ENCODE measurements at regions not wholly inside any gene's neighbourhood (a gene's known extent, or its start where the extent isn't known, plus 50 kb on each side); places are given as distances from the start of the nearest gene placed in this dataset.

- Mint-ChIP-seq H3K27me3 (ENCODE audit: insufficient read depth, low read depth) (peaks cover 2% of the 10 kb centered on the region), H3K27ac (no peak overlapping the region), H3K36me3 (no peaks in the 10 kb centered on the region), H3K4me3 (no peak overlapping the region), H3K4me1 (no peaks in the 10 kb centered on the region), H3K9me3 (no peaks in the 10 kb centered on the region)
- DNase-seq (ENCODE audit: low spot score) = no peak
- no peak overlapping the region for H2AFZ ChIP-seq (replicated peaks)
- H3K4me1 ChIP-seq = no peaks in the 10 kb centered on the region
- H3K4me2 ChIP-seq = no peak overlapping the region
- H3F3A ChIP-seq (ENCODE audit: low read depth) = no peaks in the 10 kb centered on the region
- TF ChIP-seq EZH2 (IDR thresholded peaks at IDR 0.05) (no peak), EZH2phosphoT487 (IDR thresholded peaks at IDR 0.05) (no peak)
- TF ChIP-seq, protein P1, sequence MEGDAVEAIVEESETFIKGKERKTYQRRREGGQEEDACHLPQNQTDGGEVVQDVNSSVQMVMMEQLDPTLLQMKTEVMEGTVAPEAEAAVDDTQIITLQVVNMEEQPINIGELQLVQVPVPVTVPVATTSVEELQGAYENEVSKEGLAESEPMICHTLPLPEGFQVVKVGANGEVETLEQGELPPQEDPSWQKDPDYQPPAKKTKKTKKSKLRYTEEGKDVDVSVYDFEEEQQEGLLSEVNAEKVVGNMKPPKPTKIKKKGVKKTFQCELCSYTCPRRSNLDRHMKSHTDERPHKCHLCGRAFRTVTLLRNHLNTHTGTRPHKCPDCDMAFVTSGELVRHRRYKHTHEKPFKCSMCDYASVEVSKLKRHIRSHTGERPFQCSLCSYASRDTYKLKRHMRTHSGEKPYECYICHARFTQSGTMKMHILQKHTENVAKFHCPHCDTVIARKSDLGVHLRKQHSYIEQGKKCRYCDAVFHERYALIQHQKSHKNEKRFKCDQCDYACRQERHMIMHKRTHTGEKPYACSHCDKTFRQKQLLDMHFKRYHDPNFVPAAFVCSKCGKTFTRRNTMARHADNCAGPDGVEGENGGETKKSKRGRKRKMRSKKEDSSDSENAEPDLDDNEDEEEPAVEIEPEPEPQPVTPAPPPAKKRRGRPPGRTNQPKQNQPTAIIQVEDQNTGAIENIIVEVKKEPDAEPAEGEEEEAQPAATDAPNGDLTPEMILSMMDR (IDR thresholded peaks at IDR 0.05) = no peak
- H3K79me2 ChIP-seq (ENCODE audit: low read depth) = no peaks in the 10 kb centered on the region
- no peaks in the 10 kb centered on the region for H3K27me3 ChIP-seq
- H3K9me3 ChIP-seq (ENCODE audit: low read depth) = no peaks in the 10 kb centered on the region
- no peak overlapping the region for H3K9ac ChIP-seq
- H3K36me3 ChIP-seq = no peaks in the 10 kb centered on the region
- H3K27ac ChIP-seq = no peak overlapping the region
- H3K4me3 ChIP-seq = no peak overlapping the region
- H4K20me1 ChIP-seq (ENCODE audit: low read depth) = no peaks in the 10 kb centered on the region
Observed at GRCh38 chr7:96471606-96472005, 149.7 kb upstream of the SLC25A13 start.

GRCh38 chr7:96452146-96452545 lies 130.2 kb upstream of the SLC25A13 start:
- no peaks in the 10 kb centered on the region for H4K20me1 ChIP-seq (ENCODE audit: low read depth)
- TF ChIP-seq, protein P1 (IDR thresholded peaks at IDR 0.05) = no peak
- no peak for TF ChIP-seq EZH2phosphoT487 (IDR thresholded peaks at IDR 0.05)
- no peak overlapping the region for H2AFZ ChIP-seq (replicated peaks)
- peaks cover 12% of the 10 kb centered on the region for H3K4me1 Mint-ChIP-seq
- H3K4me3 ChIP-seq = no peak overlapping the region
- H3K4me2 ChIP-seq = peak overlapping the region; percentile 29
- peaks cover 29% of the 10 kb centered on the region for H3K4me1 ChIP-seq
- H3K36me3 ChIP-seq = no peaks in the 10 kb centered on the region
- H3K9ac ChIP-seq = no peak overlapping the region
- DNase-seq (ENCODE audit: low spot score) = no peak
- H3K79me2 ChIP-seq (ENCODE audit: low read depth) = no peaks in the 10 kb centered on the region
- H3K36me3 Mint-ChIP-seq = no peaks in the 10 kb centered on the region
- H3K27me3 ChIP-seq = no peaks in the 10 kb centered on the region
- H3K4me3 Mint-ChIP-seq = no peak overlapping the region
- no peaks in the 10 kb centered on the region for H3K9me3 ChIP-seq (ENCODE audit: low read depth)
- H3F3A ChIP-seq (ENCODE audit: low read depth) = peaks cover 17% of the 10 kb centered on the region
- H3K27ac Mint-ChIP-seq = no peak overlapping the region
- no peak overlapping the region for H3K27ac ChIP-seq
- H3K27me3 Mint-ChIP-seq (ENCODE audit: insufficient read depth, low read depth) = peaks cover 3% of the 10 kb centered on the region
- no peaks in the 10 kb centered on the region for H3K9me3 Mint-ChIP-seq

GRCh38 chr7:96449094-96449493 lies 127.2 kb upstream of the SLC25A13 start:
- H2AFZ ChIP-seq (replicated peaks) = no peak overlapping the region
- H3K9me3 Mint-ChIP-seq = no peaks in the 10 kb centered on the region

More at GRCh38 chr7:96449094-96449493, 127.2 kb upstream of the SLC25A13 start:
- H3K4me1 ChIP-seq = peaks cover 38% of the 10 kb centered on the region
- H3K27me3 Mint-ChIP-seq (ENCODE audit: insufficient read depth, low read depth) = peaks cover 3% of the 10 kb centered on the region
- TF ChIP-seq EZH2phosphoT487 (IDR thresholded peaks at IDR 0.05) = no peak
- TF ChIP-seq EZH2 (IDR thresholded peaks at IDR 0.05) = no peak
- TF ChIP-seq, protein P1 (IDR thresholded peaks at IDR 0.05) = no peak
- no peak overlapping the region for H3K27ac Mint-ChIP-seq
- H3K9ac ChIP-seq = no peak overlapping the region
- H3K4me3 Mint-ChIP-seq = no peak overlapping the region
- H3K4me1 Mint-ChIP-seq = peaks cover 12% of the 10 kb centered on the region
- H3F3A ChIP-seq (ENCODE audit: low read depth) = peaks cover 17% of the 10 kb centered on the region
- H3K79me2 ChIP-seq (ENCODE audit: low read depth) = no peaks in the 10 kb centered on the region
- H3K9me3 ChIP-seq (ENCODE audit: low read depth) = no peaks in the 10 kb centered on the region
- peak overlapping the region; percentile 48 for H3K4me2 ChIP-seq
- no peak overlapping the region for H3K4me3 ChIP-seq
- no peaks in the 10 kb centered on the region for H3K36me3 Mint-ChIP-seq
- H3K36me3 ChIP-seq = no peaks in the 10 kb centered on the region
- H3K27ac ChIP-seq = peak overlapping the region; percentile 29
- H4K20me1 ChIP-seq (ENCODE audit: low read depth) = no peaks in the 10 kb centered on the region
- H3K27me3 ChIP-seq = no peaks in the 10 kb centered on the region
- peak; percentile 66 for DNase-seq (ENCODE audit: low spot score)

Data from neural progenitor cell (in vitro differentiated cells).